Ovary (tissue), 3 donors: ENCODE measurements at regions not wholly inside any gene's neighbourhood (a gene's known extent, or its start where the extent isn't known, plus 50 kb on each side); places are given as distances from the start of the nearest gene placed in this dataset.

Experiments
- CTCF ChIP-seq, 3 donors: fragments of 450-650 bp in 2 of 3; fragments of 200-600 bp in 1 of 3; IDR thresholded peaks; one replicate each; pipeline versions ENCODE4 v1.5.1 to v1.8.0; 2016 to 2022; ENCODE audit warnings: antibody characterized with exemption in 3 of 3, mild to moderate bottlenecking in 1 of 3
- POLR2A ChIP-seq: fragments of 450-650 bp; IDR thresholded peaks from one replicate; pipeline ENCODE4 v1.6.1; 2017; ENCODE audit warnings: antibody characterized with exemption, mild to moderate bottlenecking, moderate library complexity
- donor health status: DM: no; HTN: no; CAD: no.

GRCh38 chr6:73878403-73878802 lies 182.4 kb downstream of the CD109 start:
- TF ChIP-seq CTCF (IDR thresholded peaks at IDR 0.05) = no peak
- TF ChIP-seq POLR2A = no peak
